Mononuclear cell (primary cell): ENCODE measurements at regions not wholly inside any gene's neighbourhood (a gene's known extent, or its start where the extent isn't known, plus 50 kb on each side); places are given as distances from the start of the nearest gene placed in this dataset.

Experiments used
- H3K27me3 ChIP-seq: 2 replicates; pipeline ENCODE4 v1.6.0; 2011; ENCODE audit warnings: low read length, control low read depth; ENCODE audit not compliant: insufficient read depth
- H3K4me1 ChIP-seq: 2 replicates; pipeline ENCODE4 v1.5.1; 2011; ENCODE audit warnings: mild to moderate bottlenecking, low read length, control low read depth; ENCODE audit not compliant: insufficient read depth
- H3K4me3 ChIP-seq: 2 replicates; pipeline ENCODE4 v1.5.1; 2011; ENCODE audit warnings: mild to moderate bottlenecking, low read length, moderate library complexity
- H3K9me3 ChIP-seq: 2 replicates; pipeline ENCODE4 v1.5.1; 2011; ENCODE audit warnings: low read depth, mild to moderate bottlenecking, control low read depth, low read length

- Histone ChIP-seq H3K4me1 (no peaks in the 10 kb centered on the region), H3K9me3 (no peaks in the 10 kb centered on the region), H3K4me3 (no peak overlapping the region), H3K27me3 (no peaks in the 10 kb centered on the region)
These were observed 75.3 kb upstream of the FAR2 start for GRCh38 chr12:29073631-29074239.

GRCh38 chr12:29081101-29081500 lies 68.0 kb upstream of the FAR2 start:
- H3K9me3 ChIP-seq, result no peaks in the 10 kb centered on the region
- H3K27me3 ChIP-seq, result no peaks in the 10 kb centered on the region
- H3K4me3 ChIP-seq, result no peak overlapping the region
- no peaks in the 10 kb centered on the region for H3K4me1 ChIP-seq

- H3K4me1 ChIP-seq, result no peaks in the 10 kb centered on the region
- H3K27me3 ChIP-seq, result no peaks in the 10 kb centered on the region
- H3K4me3 ChIP-seq, result no peak overlapping the region
- no peaks in the 10 kb centered on the region for H3K9me3 ChIP-seq
These were observed 66.6 kb upstream of the FAR2 start for GRCh38 chr12:29082522-29082921.

- H3K27me3 ChIP-seq, result no peaks in the 10 kb centered on the region
These were observed 62.5 kb upstream of the FAR2 start for GRCh38 chr12:29086325-29087271.

GRCh38 chr12:29088611-29089219 lies 60.4 kb upstream of the FAR2 start:
- Histone ChIP-seq H3K9me3 (no peaks in the 10 kb centered on the region), H3K4me3 (no peak overlapping the region), H3K27me3 (no peaks in the 10 kb centered on the region), H3K4me1 (no peaks in the 10 kb centered on the region)

More at GRCh38 chr12:29086325-29087271, 62.5 kb upstream of the FAR2 start:
- no peak overlapping the region for H3K4me3 ChIP-seq
- no peaks in the 10 kb centered on the region for H3K9me3 ChIP-seq
- no peaks in the 10 kb centered on the region for H3K4me1 ChIP-seq
